COLO668 (cell line): ENCODE measurements at regions not wholly inside any gene's neighbourhood (a gene's known extent, or its start where the extent isn't known, plus 50 kb on each side); places are given as distances from the start of the nearest gene placed in this dataset.
A peak's percentile ranks its signal among the peaks of the same experiment; 100 is the strongest.

ENCODE experiments used
- DNase-seq: peaks from one replicate; lab custom pipeline; 2025; ENCODE audit not compliant: unreplicated experiment; lab: John Stamatoyannopoulos, UW

GRCh38 chr5:23253621-23254198 is 253.7 kb upstream of the PRDM9 start:
- DNase-seq = no peak

- DNase-seq = no peak
Observed at GRCh38 chr5:23242891-23243290, 264.5 kb upstream of the PRDM9 start.

GRCh38 chr5:23235246-23235645 is 272.2 kb upstream of the PRDM9 start:
- no peak for DNase-seq

- DNase-seq = no peak
Observed at GRCh38 chr5:23234197-23234596, 273.2 kb upstream of the PRDM9 start.

GRCh38 chr5:23223846-23224245 is 283.6 kb upstream of the PRDM9 start:
- no peak for DNase-seq

GRCh38 chr5:23221831-23222230 is 285.6 kb upstream of the PRDM9 start:
- DNase-seq = no peak

- no peak for DNase-seq
Observed at GRCh38 chr5:23217159-23217558, 290.2 kb upstream of the PRDM9 start.

- DNase-seq = no peak
Observed at GRCh38 chr5:23216345-23216744, 291.1 kb upstream of the PRDM9 start.

GRCh38 chr5:23208959-23209431 is 298.4 kb upstream of the PRDM9 start:
- peak; percentile 43 for DNase-seq

- DNase-seq = no peak
Observed at GRCh38 chr5:23204111-23204510, 303.3 kb upstream of the PRDM9 start.

- no peak for DNase-seq
Observed at GRCh38 chr5:23169660-23170416, 316.7 kb upstream of the CDH12 start.

GRCh38 chr5:23164971-23165370 is 311.8 kb upstream of the CDH12 start:
- DNase-seq = no peak

- DNase-seq = no peak
Observed at GRCh38 chr5:23158179-23158578, 305.0 kb upstream of the CDH12 start.

GRCh38 chr5:23157716-23158115 is 304.6 kb upstream of the CDH12 start:
- no peak for DNase-seq

- DNase-seq = no peak
Observed at GRCh38 chr5:23157169-23157568, 304.0 kb upstream of the CDH12 start.

- no peak for DNase-seq
Observed at GRCh38 chr5:23147625-23148024, 294.5 kb upstream of the CDH12 start.

- DNase-seq = no peak
Observed at GRCh38 chr5:23146183-23146582, 293.0 kb upstream of the CDH12 start.

- no peak for DNase-seq
Observed at GRCh38 chr5:23139338-23140171, 286.4 kb upstream of the CDH12 start.

- no peak for DNase-seq
Observed at GRCh38 chr5:23136958-23137357, 283.8 kb upstream of the CDH12 start.

- no peak for DNase-seq
Observed at GRCh38 chr5:23132231-23132630, 279.1 kb upstream of the CDH12 start.

GRCh38 chr5:23112237-23112636 is 259.1 kb upstream of the CDH12 start:
- DNase-seq = no peak

- no peak for DNase-seq
Observed at GRCh38 chr5:23105021-23105420, 251.9 kb upstream of the CDH12 start.
